Testis (tissue), 2 donors: ENCODE measurements at regions not wholly inside any gene's neighbourhood (a gene's known extent, or its start where the extent isn't known, plus 50 kb on each side); places are given as distances from the start of the nearest gene placed in this dataset.

Experiments used
- DNase-seq: peaks from one replicate; pipeline ENCODE4 v3.0.0-alpha.2; 2019
- H3K27ac ChIP-seq, 2 donors: fragments of 200-600 bp; sonication (generic); one replicate each; pipeline ENCODE4 v1.5.1; 2019
- H3K27me3 ChIP-seq: fragments of 200-600 bp; sonication (generic); one replicate; pipeline ENCODE4 v1.5.1; 2019
- H3K36me3 ChIP-seq: fragments of 200-600 bp; sonication (generic); one replicate; pipeline ENCODE4 v1.5.1; 2017; ENCODE audit warnings: low read depth; ENCODE audit errors: missing control alignments
- H3K4me1 ChIP-seq: fragments of 200-600 bp; sonication (generic); one replicate; pipeline ENCODE4 v1.5.1; 2019
- H3K4me3 ChIP-seq, 2 donors: fragments of 200-600 bp; sonication (generic); one replicate each; pipeline ENCODE4 v1.5.1; 2017 to 2019
- H3K9me3 ChIP-seq: fragments of 200-600 bp; sonication (generic); one replicate; pipeline ENCODE4 v1.5.1; 2017
- CTCF ChIP-seq, 3 experiments: fragments of 450-650 bp in 2 of 3; fragments of 200-600 bp in 1 of 3; sonication (generic) in 1 of 3; IDR thresholded peaks; one replicate each; pipeline ENCODE4 v1.5.1; 2016 to 2019; ENCODE audit warnings: antibody characterized with exemption in 3 of 3, mild to moderate bottlenecking in 2 of 3, moderate library complexity in 1 of 3
- POLR2A ChIP-seq: fragments of 450-650 bp; IDR thresholded peaks from one replicate; pipeline ENCODE4 v1.6.1; 2017; ENCODE audit warnings: antibody characterized with exemption, mild to moderate bottlenecking, moderate library complexity
- WGBS, 2 donors: methylation state at CpG; one replicate each; pipeline ENCODE4 v1.1.5; 2018; 5-methylcytosine and 5-hydroxymethylcytosine counted together
- intact Hi-C: fragments of 100-400 bp; cut with DNase I; formaldehyde crosslinking; loops from one replicate; pipeline ENCODE4 v1.15.1; 2023; ENCODE audit warnings: low total_unique reads

GRCh38 chr4:156100651-156101050 is 147.0 kb upstream of the CTSO start:
- Histone ChIP-seq H3K9me3 (no peaks in the 10 kb centered on the region), H3K4me1 (no peaks in the 10 kb centered on the region), H3K27ac (no peak overlapping the region), H3K4me3 (no peak overlapping the region), H3K36me3 (no peaks in the 10 kb centered on the region), H3K27me3 (no peaks in the 10 kb centered on the region)
- intact Hi-C loops = no loop called here
- DNase-seq = no peak
- TF ChIP-seq POLR2A (no peak), CTCF (IDR thresholded peaks at IDR 0.05) (no peak)

- intact Hi-C loops = no loop called here
- WGBS, 2 donors = 92 to 95% methylated on average over 4 of the region's 4 CpGs
- no peaks in the 10 kb centered on the region for H3K4me1 ChIP-seq
- H3K4me3 ChIP-seq = no peak overlapping the region
- no peaks in the 10 kb centered on the region for H3K36me3 ChIP-seq
- no peak for TF ChIP-seq POLR2A
- no peak for TF ChIP-seq CTCF (IDR thresholded peaks at IDR 0.05)
- no peaks in the 10 kb centered on the region for H3K27me3 ChIP-seq
- H3K27ac ChIP-seq = no peak overlapping the region
- no peak for DNase-seq
- no peaks in the 10 kb centered on the region for H3K9me3 ChIP-seq
These were observed 145.1 kb upstream of the CTSO start for GRCh38 chr4:156098805-156099204.

GRCh38 chr4:156085100-156085499 is 131.4 kb upstream of the CTSO start:
- Histone ChIP-seq H3K4me3 (no peak overlapping the region), H3K4me1 (no peaks in the 10 kb centered on the region), H3K36me3 (no peaks in the 10 kb centered on the region), H3K27me3 (no peaks in the 10 kb centered on the region), H3K9me3 (no peaks in the 10 kb centered on the region), H3K27ac (no peak overlapping the region)
- no peak for DNase-seq
- intact Hi-C loops = no loop called here
- TF ChIP-seq POLR2A (no peak), CTCF (IDR thresholded peaks at IDR 0.05) (no peak)

GRCh38 chr4:156084373-156084772 is 130.7 kb upstream of the CTSO start:
- DNase-seq = no peak
- intact Hi-C loops = no loop called here

More at GRCh38 chr4:156084373-156084772, 130.7 kb upstream of the CTSO start:
- no peaks in the 10 kb centered on the region for H3K9me3 ChIP-seq
- no peaks in the 10 kb centered on the region for H3K36me3 ChIP-seq
- H3K4me3 ChIP-seq = no peak overlapping the region
- WGBS, 2 donors = 74 to 76% methylated on average over 1 of the region's 1 CpG
- no peak for TF ChIP-seq CTCF (IDR thresholded peaks at IDR 0.05)
- TF ChIP-seq POLR2A = no peak
- no peak overlapping the region for H3K27ac ChIP-seq
- no peaks in the 10 kb centered on the region for H3K27me3 ChIP-seq
- H3K4me1 ChIP-seq = no peaks in the 10 kb centered on the region
